ENCODE measurements at regions not wholly inside any gene's neighbourhood (a gene's known extent, or its start where the extent isn't known, plus 50 kb on each side); places are given as distances from the start of the nearest gene placed in this dataset.

DNA sequence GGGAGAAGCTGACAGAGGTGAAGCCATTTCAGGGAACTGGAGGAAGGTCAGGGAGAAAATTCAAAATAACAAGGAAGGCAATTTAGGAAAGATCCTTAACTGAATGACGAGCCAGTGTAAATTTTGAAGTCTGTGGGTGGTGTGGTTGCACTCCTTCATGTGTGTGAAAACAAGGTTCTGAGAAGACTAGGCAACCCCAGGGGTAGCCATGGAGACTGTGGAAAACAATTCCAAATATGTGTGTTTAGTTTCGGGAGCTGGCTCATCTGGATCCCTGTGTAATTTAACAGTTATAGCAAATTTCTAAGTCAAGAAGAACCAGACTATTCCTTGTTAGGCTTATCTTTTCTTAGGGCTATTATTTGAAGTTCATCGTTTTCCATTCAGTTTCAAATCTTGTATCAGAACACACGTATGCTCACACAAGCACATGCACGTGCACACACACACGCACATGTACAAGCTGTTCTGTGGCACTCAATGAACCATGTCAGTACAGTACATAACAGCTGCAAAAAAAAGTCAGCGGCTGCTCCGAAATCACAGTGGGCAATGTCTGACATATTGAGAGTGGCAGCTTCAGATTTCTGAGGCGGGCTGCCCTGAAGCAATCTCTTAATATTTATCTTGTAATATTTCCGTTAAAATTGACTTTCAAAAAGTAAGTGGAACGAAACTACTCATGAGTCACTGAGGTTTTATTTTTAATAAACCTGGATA is 411.2 kb downstream of the AEBP2 start:
- TF ChIP-seq CREB1 (IDR thresholded peaks at IDR 0.05; ENCODE audit: low read depth) (no peak), CEBPB (IDR thresholded peaks at IDR 0.05) (no peak), YY1 (IDR thresholded peaks at IDR 0.05; ENCODE audit: low read depth) (no peak), FOXM1 (IDR thresholded peaks at IDR 0.05; ENCODE audit: borderline replicate concordance, low read depth) (no peak), EGR1 (IDR thresholded peaks at IDR 0.05) (no peak), EP300 (IDR thresholded peaks at IDR 0.05; ENCODE audit: borderline replicate concordance) (no peak), NFIC (IDR thresholded peaks at IDR 0.05) (no peak), RAD21 (IDR thresholded peaks at IDR 0.05; ENCODE audit: low read depth) (no peak)
- TF ChIP-seq, protein P1, sequence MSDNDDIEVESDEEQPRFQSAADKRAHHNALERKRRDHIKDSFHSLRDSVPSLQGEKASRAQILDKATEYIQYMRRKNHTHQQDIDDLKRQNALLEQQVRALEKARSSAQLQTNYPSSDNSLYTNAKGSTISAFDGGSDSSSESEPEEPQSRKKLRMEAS (IDR thresholded peaks at IDR 0.05), result no peak
- TF ChIP-seq, protein P2, sequence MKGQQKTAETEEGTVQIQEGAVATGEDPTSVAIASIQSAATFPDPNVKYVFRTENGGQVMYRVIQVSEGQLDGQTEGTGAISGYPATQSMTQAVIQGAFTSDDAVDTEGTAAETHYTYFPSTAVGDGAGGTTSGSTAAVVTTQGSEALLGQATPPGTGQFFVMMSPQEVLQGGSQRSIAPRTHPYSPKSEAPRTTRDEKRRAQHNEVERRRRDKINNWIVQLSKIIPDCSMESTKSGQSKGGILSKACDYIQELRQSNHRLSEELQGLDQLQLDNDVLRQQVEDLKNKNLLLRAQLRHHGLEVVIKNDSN (IDR thresholded peaks at IDR 0.05), result no peak
- TF ChIP-seq, protein P3, sequence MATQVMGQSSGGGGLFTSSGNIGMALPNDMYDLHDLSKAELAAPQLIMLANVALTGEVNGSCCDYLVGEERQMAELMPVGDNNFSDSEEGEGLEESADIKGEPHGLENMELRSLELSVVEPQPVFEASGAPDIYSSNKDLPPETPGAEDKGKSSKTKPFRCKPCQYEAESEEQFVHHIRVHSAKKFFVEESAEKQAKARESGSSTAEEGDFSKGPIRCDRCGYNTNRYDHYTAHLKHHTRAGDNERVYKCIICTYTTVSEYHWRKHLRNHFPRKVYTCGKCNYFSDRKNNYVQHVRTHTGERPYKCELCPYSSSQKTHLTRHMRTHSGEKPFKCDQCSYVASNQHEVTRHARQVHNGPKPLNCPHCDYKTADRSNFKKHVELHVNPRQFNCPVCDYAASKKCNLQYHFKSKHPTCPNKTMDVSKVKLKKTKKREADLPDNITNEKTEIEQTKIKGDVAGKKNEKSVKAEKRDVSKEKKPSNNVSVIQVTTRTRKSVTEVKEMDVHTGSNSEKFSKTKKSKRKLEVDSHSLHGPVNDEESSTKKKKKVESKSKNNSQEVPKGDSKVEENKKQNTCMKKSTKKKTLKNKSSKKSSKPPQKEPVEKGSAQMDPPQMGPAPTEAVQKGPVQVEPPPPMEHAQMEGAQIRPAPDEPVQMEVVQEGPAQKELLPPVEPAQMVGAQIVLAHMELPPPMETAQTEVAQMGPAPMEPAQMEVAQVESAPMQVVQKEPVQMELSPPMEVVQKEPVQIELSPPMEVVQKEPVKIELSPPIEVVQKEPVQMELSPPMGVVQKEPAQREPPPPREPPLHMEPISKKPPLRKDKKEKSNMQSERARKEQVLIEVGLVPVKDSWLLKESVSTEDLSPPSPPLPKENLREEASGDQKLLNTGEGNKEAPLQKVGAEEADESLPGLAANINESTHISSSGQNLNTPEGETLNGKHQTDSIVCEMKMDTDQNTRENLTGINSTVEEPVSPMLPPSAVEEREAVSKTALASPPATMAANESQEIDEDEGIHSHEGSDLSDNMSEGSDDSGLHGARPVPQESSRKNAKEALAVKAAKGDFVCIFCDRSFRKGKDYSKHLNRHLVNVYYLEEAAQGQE (IDR thresholded peaks at IDR 0.05; ENCODE audit: low read depth), result no peak
